ENCODE measurements at regions not wholly inside any gene's neighbourhood (a gene's known extent, or its start where the extent isn't known, plus 50 kb on each side); places are given as distances from the start of the nearest gene placed in this dataset.

GRCh38 chr3:22765679-22766078 is 437.4 kb upstream of the UBE2E2 start:
- Histone ChIP-seq H3K79me1 (ENCODE audit: insufficient read depth, low read depth, low read length, poor library complexity, severe bottlenecking) (no peaks in the 10 kb centered on the region), H3K4me2 (ENCODE audit: insufficient read depth, insufficient read length, low read length) (no peak overlapping the region), H3K14ac (ENCODE audit: insufficient read depth, low read length) (no peak overlapping the region), H4K5ac (ENCODE audit: insufficient read length, low read depth, low read length) (no peak overlapping the region), H3K27ac (ENCODE audit: insufficient read length, low read depth, low read length) (no peak overlapping the region), H2AK5ac (ENCODE audit: insufficient read length, low read length) (no peak overlapping the region), H3K56ac (ENCODE audit: insufficient read length, low read depth, low read length) (no peak overlapping the region), H4K20me1 (ENCODE audit: control insufficient read depth, insufficient read depth, insufficient read length) (no peaks in the 10 kb centered on the region), H3K4me1 (ENCODE audit: insufficient read depth, low read length) (no peaks in the 10 kb centered on the region), H2BK15ac (ENCODE audit: low read depth, low read length) (no peak overlapping the region), H3K27me3 (ENCODE audit: insufficient read depth, low read length) (no peaks in the 10 kb centered on the region), H3K18ac (ENCODE audit: insufficient read length, low read depth, low read length) (no peak overlapping the region), H2AFZ (ENCODE audit: low read length) (no peak overlapping the region), H3K4ac (ENCODE audit: low read depth, low read length) (no peak overlapping the region), H3K9me3 (ENCODE audit: control insufficient read depth, low read depth, low read length) (peaks cover 6% of the 10 kb centered on the region), H3K23ac (ENCODE audit: insufficient read length, low read depth, low read length) (no peak overlapping the region), H4K8ac (replicated peaks; ENCODE audit: insufficient read length, low read depth, low read length) (no peak overlapping the region), H3K9ac (ENCODE audit: extremely low read depth, insufficient read length, low read length) (no peak overlapping the region), H3K79me2 (ENCODE audit: insufficient read depth, low read length) (no peaks in the 10 kb centered on the region), H4K91ac (ENCODE audit: insufficient read length, low read depth, low read length) (no peak overlapping the region), H3T11ph (ENCODE audit: low read length) (no peak overlapping the region), H2BK120ac (ENCODE audit: low read depth, low read length, poor library complexity, severe bottlenecking) (no peak overlapping the region), H3K23me2 (ENCODE audit: insufficient read length, low read depth, low read length, poor library complexity, severe bottlenecking) (no peaks in the 10 kb centered on the region), H2BK12ac (ENCODE audit: insufficient read length, low read depth, low read length) (no peak overlapping the region), H2BK20ac (ENCODE audit: low read depth, low read length, poor library complexity, severe bottlenecking) (no peak overlapping the region), H2BK5ac (ENCODE audit: insufficient read length, low read length) (no peak overlapping the region)
- H3K4me1 Mint-ChIP-seq = no peaks in the 10 kb centered on the region
- TF ChIP-seq, protein P1, sequence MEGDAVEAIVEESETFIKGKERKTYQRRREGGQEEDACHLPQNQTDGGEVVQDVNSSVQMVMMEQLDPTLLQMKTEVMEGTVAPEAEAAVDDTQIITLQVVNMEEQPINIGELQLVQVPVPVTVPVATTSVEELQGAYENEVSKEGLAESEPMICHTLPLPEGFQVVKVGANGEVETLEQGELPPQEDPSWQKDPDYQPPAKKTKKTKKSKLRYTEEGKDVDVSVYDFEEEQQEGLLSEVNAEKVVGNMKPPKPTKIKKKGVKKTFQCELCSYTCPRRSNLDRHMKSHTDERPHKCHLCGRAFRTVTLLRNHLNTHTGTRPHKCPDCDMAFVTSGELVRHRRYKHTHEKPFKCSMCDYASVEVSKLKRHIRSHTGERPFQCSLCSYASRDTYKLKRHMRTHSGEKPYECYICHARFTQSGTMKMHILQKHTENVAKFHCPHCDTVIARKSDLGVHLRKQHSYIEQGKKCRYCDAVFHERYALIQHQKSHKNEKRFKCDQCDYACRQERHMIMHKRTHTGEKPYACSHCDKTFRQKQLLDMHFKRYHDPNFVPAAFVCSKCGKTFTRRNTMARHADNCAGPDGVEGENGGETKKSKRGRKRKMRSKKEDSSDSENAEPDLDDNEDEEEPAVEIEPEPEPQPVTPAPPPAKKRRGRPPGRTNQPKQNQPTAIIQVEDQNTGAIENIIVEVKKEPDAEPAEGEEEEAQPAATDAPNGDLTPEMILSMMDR (conservative IDR thresholded peaks at IDR 0.05) = no peak
- peaks cover 7 to 15% of the 10 kb centered on the region in 2 experiments; a peak in 4 of 5 replicates for H3K9me3 Mint-ChIP-seq
- no peak overlapping the region for H3K27ac Mint-ChIP-seq
- no peak overlapping the region for H3K4me3 Mint-ChIP-seq
- peaks cover 4% of the 10 kb centered on the region; the same call in 1 of the 2 replicates for H3K27me3 Mint-ChIP-seq (ENCODE audit: low read depth)
- H3K36me3 Mint-ChIP-seq (ENCODE audit: insufficient read depth in 1 of 3, low read depth in 3 of 3) = no peaks in the 10 kb centered on the region; a peak in 2 of 7 replicates
- DNase-seq = no peak
